HG03060 (cell line): ENCODE measurements at regions not wholly inside any gene's neighbourhood (a gene's known extent, or its start where the extent isn't known, plus 50 kb on each side); places are given as distances from the start of the nearest gene placed in this dataset.
"Not testable (repeated sequence)": the region's sequence is repeated elsewhere in the genome, so short reads cannot be mapped to it uniquely, and the experiment has no call there.

Experiments
- ATAC-seq: cut with Tn5 transposase; IDR thresholded peaks from one replicate; pipeline ENCODE4 v1.9.1; 2021; ENCODE audit warnings: low read depth, moderate number of reproducible peaks; ENCODE audit not compliant: unreplicated experiment

GRCh38 chr4:95898226-95898625 lies 58.3 kb downstream of the PDHA2 start:
- ATAC-seq, result no peak

DNA sequence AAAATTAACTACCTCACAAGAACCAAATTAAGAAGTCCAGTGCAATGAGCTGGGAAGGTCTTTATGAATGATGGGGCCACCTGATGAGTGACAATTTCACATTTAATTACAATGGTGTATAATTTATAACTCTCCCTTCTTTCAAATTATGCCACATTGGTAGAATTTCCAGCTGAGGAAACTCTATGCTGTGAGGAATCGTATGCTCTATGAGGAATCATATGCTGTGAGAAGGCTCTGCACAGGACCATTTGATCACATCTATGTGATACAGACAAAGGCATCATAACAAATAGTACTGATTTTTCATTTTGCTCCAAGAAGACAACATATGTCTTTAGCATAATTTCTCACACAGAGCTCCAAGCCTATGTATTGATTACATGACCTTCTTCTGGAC lies 69.3 kb downstream of the PDHA2 start:
- no peak for ATAC-seq

GRCh38 chr4:95910749-95911148 lies 70.9 kb downstream of the PDHA2 start:
- ATAC-seq, result no peak

- ATAC-seq, result no peak
Observed at GRCh38 chr4:95921470-95921869, 81.6 kb downstream of the PDHA2 start.

DNA sequence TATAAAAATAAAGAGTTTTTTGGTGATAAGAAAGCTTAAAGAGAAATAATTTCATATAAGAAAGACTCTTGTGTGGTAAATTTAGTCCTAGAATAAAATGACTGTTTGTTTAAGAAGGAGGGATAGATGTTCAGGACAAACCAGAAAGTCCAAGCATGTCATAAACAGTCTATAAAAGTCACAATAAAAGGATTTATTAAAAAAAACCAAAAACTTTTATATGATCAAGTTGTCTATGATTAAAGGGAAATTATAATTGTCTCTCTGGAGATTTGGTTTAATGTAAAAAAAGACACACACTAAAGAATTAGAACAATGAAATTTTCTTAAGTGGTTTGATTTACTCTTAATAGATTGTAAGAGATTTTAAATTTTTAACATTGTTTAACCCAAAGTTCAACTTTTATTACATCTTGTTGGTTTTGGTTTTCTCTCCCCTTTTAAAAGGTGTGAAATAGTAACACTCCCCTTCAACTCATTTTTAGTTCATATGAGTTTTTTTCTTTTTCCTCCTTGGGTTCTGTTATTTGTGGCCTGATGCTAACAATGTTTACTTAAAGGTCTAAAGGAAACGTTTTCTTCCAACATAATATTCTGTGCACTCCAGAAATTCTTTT lies 89.7 kb downstream of the PDHA2 start:
- no peak for ATAC-seq

GRCh38 chr4:95939141-95939540 lies 99.2 kb downstream of the PDHA2 start:
- ATAC-seq, result no peak

- ATAC-seq, result no peak
Observed at GRCh38 chr4:95949136-95949765, 109.4 kb downstream of the PDHA2 start.

GRCh38 chr4:95949808-95950207 lies 109.9 kb downstream of the PDHA2 start:
- ATAC-seq, result no peak

GRCh38 chr4:95952538-95952937 lies 112.6 kb downstream of the PDHA2 start:
- not testable (repeated sequence) for ATAC-seq

DNA sequence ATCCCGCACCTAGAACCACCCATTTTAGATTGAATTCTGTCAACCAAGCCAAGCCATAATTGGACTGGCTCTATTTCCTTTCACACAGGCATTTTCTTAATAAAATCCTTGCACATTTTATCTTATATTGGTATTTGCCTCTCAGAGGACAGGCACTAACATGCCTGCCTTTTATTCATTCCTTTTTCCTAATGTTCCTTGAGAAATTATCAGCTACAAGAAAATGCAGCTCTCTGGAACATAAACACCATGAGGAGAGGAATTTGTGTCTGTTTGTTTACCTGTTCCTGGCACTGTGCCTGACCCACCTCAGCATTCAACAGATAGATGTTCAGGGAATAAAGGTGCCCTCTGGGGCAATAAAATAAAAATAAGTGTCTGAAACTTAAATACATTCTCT lies 116.2 kb downstream of the PDHA2 start:
- no peak for ATAC-seq

DNA sequence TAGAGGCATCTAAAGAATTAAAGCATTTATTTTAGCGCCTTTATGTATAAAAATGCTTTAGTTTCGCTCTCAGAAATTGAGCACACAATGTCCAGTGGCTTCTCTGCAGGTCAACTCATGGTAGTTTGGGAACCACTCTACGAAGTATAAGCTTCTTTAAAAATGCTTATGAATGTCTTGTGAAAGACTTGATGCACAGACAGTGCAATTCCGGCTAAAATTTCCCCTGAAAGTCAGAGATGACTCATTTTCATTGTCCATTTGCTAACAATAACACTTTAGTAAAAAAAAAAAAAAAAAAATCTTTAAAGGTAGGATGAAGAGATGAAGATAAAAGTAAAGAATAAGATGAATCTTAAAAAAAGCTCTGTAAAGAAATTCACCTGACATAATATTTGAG lies 117.2 kb downstream of the PDHA2 start:
- no peak for ATAC-seq

- no peak for ATAC-seq
Observed at GRCh38 chr4:95957759-95958158, 117.9 kb downstream of the PDHA2 start.

- no peak for ATAC-seq
Observed at GRCh38 chr4:95959182-95959581, 119.3 kb downstream of the PDHA2 start.

- no peak for ATAC-seq
Observed at GRCh38 chr4:95959633-95960032, 119.7 kb downstream of the PDHA2 start.

GRCh38 chr4:95963456-95963855 lies 123.6 kb downstream of the PDHA2 start:
- no peak for ATAC-seq

DNA sequence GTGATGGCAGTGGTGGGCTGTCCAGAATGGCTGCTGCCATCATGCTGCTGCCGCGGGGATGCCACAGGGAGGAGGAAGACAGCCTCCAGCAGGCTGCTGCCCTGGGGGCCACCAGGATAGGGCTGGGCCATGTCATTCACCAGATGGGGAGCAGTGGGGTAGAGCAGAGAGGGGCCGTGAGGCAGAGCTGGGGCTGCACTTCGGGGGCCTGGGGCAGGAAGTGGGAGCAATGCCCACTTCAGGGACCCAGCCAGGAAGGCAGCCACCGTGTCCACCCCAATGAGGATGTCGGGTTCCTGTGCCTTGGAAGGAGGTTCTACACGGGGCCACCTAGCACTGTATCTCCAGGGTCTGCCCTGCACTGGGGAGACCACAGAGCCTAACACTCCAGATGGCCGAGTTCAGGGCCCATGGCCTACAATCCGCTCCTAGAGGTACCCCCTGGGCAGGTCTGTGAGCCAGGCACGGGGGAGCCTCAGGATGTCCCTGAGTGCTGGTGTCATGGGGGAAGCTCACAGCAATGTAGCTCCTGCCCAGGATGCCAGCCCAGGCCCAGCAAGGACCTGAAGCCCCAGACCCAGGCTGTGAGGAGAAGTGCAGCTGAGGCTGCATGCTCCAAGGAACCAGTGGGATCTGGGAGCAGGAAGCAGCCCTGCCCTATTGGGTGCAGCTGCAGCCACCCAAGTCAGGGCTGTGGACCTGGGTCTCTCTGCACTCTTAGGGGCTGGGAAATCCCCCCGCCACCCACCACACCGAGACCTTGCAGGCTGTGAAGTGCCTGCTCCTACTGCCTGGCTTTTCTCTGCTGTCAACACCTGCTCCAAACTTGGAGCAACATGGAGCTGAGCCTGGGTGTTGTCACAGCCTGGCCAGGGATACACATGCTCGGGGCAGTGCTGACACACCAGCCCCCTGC lies 140.3 kb downstream of the PDHA2 start:
- no peak for ATAC-seq

- ATAC-seq, result no peak
Observed at GRCh38 chr4:95980877-95981360, 141.0 kb downstream of the PDHA2 start.

DNA sequence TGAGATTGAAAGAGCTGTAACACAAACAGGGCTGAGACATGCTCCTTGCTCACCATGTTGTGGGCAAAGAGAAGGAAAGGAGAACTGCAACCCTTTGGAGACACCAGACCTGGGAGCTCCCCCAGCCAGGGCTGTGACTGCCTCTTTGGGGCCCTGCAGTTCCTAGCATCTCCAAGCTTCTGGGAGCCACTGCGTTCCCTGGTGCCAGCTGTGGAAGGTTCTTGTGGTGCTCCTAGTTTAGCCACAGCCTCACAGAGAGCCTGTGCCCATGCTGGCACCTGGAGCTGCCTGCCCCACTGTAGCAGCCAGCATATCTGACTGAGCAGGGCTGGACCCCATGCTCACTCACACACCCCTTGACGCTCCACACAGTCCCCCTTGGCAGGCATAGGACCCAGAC lies 141.7 kb downstream of the PDHA2 start:
- ATAC-seq, result no peak

GRCh38 chr4:95982516-95982915 lies 142.6 kb downstream of the PDHA2 start:
- ATAC-seq, result no peak

- ATAC-seq, result no peak
Observed at GRCh38 chr4:95984081-95984480, 144.2 kb downstream of the PDHA2 start.

GRCh38 chr4:95985051-95985450 lies 145.2 kb downstream of the PDHA2 start:
- ATAC-seq, result no peak
